Psoas muscle (tissue), 7 donors: ENCODE measurements at regions not wholly inside any gene's neighbourhood (a gene's known extent, or its start where the extent isn't known, plus 50 kb on each side); places are given as distances from the start of the nearest gene placed in this dataset.

Experiments used
- ATAC-seq, 4 donors: fragments of 200-7000 bp; cut with Tn5 transposase; one replicate each; pipeline ENCODE4 v1.9.1; 2020; ENCODE audit warnings: moderate library complexity in 3 of 4, mild to moderate bottlenecking in 2 of 4
- DNase-seq, 2 donors: peaks; one replicate each; pipeline ENCODE4 v3.0.0-alpha.2; 2020
- H3K27ac ChIP-seq: fragments of 200-600 bp; one replicate; pipeline ENCODE4 v1.8.0; 2022
- H3K27me3 ChIP-seq, 3 donors: fragments of 200-600 bp in 1 of 3; one replicate each; pipeline versions ENCODE4 v1.6.1 to v1.8.0; 2013 to 2022; ENCODE audit warnings: low read length in 2 of 3, mild to moderate bottlenecking in 2 of 3, moderate library complexity in 1 of 3; ENCODE audit not compliant: insufficient read depth in 3 of 3
- H3K36me3 ChIP-seq, 2 donors: fragments of 200-600 bp in 1 of 2; one replicate each; pipeline versions ENCODE4 v1.6.1 to v1.8.0; 2013 to 2022; ENCODE audit warnings: low read depth in 1 of 2, mild to moderate bottlenecking in 1 of 2, moderate library complexity in 1 of 2; ENCODE audit not compliant: insufficient read depth in 1 of 2
- H3K4me1 ChIP-seq: fragments of 200-600 bp; one replicate; pipeline ENCODE4 v1.8.0; 2022
- H3K4me3 ChIP-seq: fragments of 200-600 bp; one replicate; pipeline ENCODE4 v1.8.0; 2022; ENCODE audit warnings: mild to moderate bottlenecking
- H3K9me3 ChIP-seq: fragments of 200-600 bp; one replicate; pipeline ENCODE4 v1.8.0; 2022
- CTCF ChIP-seq: fragments of 200-600 bp; IDR thresholded peaks from one replicate; pipeline ENCODE4 v1.8.0; 2022; ENCODE audit warnings: antibody characterized with exemption
- WGBS, 3 donors: extraction: QIAGEN DNeasy Blood & Tissue Kit; methylation state at CpG; one replicate each; pipeline versions ENCODE4 v1.1.6 to v1.1.7; 2013; 5-methylcytosine and 5-hydroxymethylcytosine counted together
- intact Hi-C, 2 donors: fragments of 100-400 bp; cut with DNase I; formaldehyde crosslinking; loops; one replicate each; pipeline versions ENCODE4 v1.11.0 to v1.14.2; 2022
- donor health status: healthy with polysubstance abuse.
- donor health status: DM: no; HTN: no; CAD: no; lungs with moderate emphysema.
- donor health status: Bipolar disorder and iron deficiency.
- donor health status: healthy.
- donor health status: DM: yes; HTN: yes; CAD: no.
- donor health status: DM: no; HTN: no; CAD: no.
- donor health status: DM: yes; HTN: yes; CAD: no.

DNA sequence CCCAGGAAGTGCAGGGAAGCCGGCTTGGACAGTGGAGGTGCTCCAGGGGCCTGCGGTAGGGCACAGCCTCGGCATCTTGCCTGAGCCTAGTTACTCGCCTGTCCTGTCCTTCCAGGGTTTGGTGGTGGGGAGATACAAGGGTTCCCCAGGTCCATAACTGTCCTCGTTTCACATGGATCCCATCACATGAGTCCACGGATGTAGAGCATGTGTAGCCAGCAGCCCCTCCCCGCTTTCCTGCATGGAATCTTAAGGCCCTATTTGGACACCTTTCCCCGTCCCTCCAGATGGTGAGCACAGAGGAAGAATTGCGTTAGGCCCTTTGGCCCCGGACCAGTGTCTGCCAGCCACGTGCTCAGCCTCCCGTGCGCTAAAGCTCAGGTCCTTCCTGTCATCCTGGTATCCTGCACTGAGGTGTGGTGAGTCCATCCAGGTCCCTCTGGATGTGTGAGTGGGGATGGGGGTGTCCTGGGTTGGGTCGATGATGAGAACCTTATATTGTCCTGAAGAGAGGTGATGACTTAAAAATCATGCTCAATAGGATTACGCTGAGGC lies 230.4 kb downstream of the SNRPN start:
- peak in 1 of 2 donors; percentile 17 for DNase-seq
- intact Hi-C loops = no loop called here
- Histone ChIP-seq H3K27me3 (no peaks in the 10 kb centered on the region), H3K36me3 (no peaks in the 10 kb centered on the region), H3K9me3 (peaks cover 3% of the 10 kb centered on the region), H3K4me3 (no peak overlapping the region), H3K27ac (no peak overlapping the region), H3K4me1 (no peaks in the 10 kb centered on the region)
- WGBS, 3 donors = 86 to 89% (median 87%) methylated on average over 15 of the region's 15 CpGs
- TF ChIP-seq CTCF = no peak
- ATAC-seq = no peak

DNA sequence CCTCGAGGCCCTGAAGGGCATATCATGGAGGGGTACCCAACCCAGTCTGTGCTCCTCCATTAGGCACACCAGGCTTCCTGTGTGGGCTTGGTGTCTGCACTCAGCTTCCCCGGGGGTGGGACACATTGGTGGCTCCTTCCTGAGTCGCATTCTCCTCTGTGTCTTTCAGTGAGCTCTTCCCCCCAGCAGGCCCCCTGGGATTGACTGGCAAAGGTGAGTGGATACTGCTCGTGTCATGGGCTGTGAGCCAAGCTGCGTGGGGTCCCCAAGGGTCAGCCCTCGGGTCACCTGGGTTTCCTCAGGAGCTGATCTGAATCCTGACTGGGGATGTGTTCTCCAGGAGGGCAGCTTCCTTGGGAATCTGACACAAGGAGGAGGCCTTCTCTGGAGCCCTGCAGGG lies 231.0 kb downstream of the SNRPN start:
- ATAC-seq (no peak), DNase-seq (peak; percentile 1 to 21)
- H3K4me1 ChIP-seq = no peaks in the 10 kb centered on the region
- 74 to 78% (median 75%) methylated on average over 6 of the region's 6 CpGs for WGBS, 3 donors
- TF ChIP-seq CTCF = no peak
- no peaks in the 10 kb centered on the region for H3K27me3 ChIP-seq
- peaks cover 3% of the 10 kb centered on the region for H3K9me3 ChIP-seq
- H3K4me3 ChIP-seq = no peak overlapping the region
- intact Hi-C loops = no loop called here
- H3K36me3 ChIP-seq = no peaks in the 10 kb centered on the region
- no peak overlapping the region for H3K27ac ChIP-seq

DNA sequence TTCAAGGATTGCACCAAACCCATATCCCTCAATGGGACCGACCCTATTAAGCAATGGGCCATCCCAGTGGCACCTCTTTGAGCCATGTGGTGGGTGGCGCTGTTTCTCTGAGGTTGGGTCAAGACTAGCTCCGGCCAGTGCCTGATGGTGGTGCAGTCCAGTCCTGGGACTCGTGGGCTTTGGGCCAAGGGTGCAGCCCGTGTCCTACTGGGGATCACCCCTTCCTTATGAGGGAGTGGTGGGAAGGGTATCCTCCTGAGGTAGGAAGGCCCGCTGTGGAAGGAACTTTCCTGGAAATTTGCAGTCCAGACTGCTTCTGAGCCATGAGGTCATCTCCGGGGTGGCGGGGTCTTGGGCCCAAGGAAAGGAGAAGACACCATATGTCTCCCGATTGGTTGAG lies 231.6 kb downstream of the SNRPN start:
- H3K4me3 ChIP-seq = no peak overlapping the region
- ATAC-seq (no peak), DNase-seq (peak; percentile 4 to 19)
- H3K27me3 ChIP-seq = no peaks in the 10 kb centered on the region
- intact Hi-C loops = no loop called here
- peaks cover 3% of the 10 kb centered on the region for H3K9me3 ChIP-seq
- TF ChIP-seq CTCF = no peak
- 74 to 84% (median 78%) methylated on average over 9 of the region's 9 CpGs for WGBS, 3 donors
- no peaks in the 10 kb centered on the region for H3K4me1 ChIP-seq
- no peaks in the 10 kb centered on the region for H3K36me3 ChIP-seq
- H3K27ac ChIP-seq = no peak overlapping the region

DNA sequence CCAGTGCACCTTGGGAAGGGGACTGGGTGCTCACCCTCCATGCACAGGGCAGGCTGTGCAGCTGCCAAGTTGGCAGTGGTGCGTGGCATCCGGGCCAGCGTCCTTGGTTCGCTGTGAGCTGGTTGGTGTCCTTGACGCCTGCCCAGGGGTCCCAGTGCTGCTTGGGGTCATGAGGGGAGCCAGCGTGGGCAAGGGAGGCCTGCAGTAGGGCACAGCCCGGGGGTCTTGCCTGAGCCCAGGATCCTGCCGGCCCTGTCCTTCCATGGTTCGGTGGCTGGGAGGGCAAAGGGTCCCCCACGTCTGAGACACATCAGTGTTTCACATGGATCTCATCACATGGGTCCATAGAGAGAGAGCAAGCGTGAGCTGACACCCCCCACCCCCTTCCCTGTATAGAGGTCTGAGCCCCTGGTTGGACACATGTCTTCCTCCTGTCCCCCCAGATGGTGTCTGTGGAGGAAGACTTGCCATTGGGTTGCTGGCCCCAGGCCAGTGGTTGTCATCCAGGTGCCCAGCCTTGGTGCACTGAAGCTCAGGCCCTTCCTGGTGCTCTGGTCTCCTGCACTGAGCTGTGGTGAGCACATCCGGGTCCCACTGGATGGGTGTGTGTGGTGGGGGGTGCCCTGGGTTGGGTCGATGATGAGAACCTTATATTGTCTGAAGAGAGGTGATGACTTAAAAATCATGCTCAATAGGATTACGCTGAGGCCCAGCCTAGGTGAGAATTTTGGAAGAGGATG lies 232.3 kb downstream of the SNRPN start:
- Histone ChIP-seq H3K36me3 (no peaks in the 10 kb centered on the region), H3K27me3 (no peaks in the 10 kb centered on the region), H3K9me3 (peaks cover 3% of the 10 kb centered on the region), H3K4me1 (no peaks in the 10 kb centered on the region), H3K4me3 (no peak overlapping the region), H3K27ac (no peak overlapping the region)
- intact Hi-C loops = no loop called here
- WGBS, 3 donors = 80 to 86% (median 84%) methylated on average over 14 of the region's 14 CpGs
- no peak for TF ChIP-seq CTCF
- no peak for ATAC-seq
- DNase-seq = peak in 1 of 2 donors; percentile 36
